ENCODE measurements at regions not wholly inside any gene's neighbourhood (a gene's known extent, or its start where the extent isn't known, plus 50 kb on each side); places are given as distances from the start of the nearest gene placed in this dataset.

DNA sequence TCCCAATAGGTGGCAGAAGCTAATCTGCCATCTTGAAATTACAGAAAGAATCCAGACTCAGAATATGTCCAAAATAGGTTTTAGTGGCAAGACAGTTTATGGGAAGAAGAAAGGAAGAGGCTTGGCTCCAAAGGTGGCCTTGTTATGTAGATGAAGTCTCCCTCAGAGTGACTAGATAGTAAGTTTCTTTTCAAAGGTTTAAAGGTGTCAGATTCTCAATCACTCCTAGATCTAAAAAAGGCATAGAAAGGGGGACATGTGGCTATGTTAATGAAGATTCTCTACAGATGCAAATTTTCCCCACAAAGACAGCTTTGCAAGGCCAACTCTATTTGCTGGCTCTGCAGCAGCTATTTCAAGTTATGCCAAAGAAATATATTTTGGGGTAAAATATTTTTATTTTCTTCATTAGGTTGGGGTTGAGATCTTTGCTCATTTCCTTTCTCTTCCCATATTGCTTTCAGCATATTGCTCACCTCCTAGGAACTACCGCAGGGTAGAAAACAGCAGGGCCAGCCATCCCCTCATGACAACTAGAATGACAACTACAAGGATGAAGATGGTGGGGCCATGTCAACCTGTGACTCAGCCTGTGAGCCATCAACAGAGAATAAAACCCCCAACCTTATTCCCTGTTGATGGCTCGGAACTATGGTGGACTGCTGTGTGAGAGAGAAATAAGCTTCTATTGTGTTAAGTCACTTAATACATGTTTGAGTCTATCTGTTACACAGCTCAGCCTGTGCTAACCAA is 274.0 kb upstream of the GALNT17 start:
- FAIRE-seq, result no peak
- dilution Hi-C loops (cut with MboI; ENCODE audit: extremely low pct_ligation_motif_present, low sequenced_read_pairs), result no loop called here

DNA sequence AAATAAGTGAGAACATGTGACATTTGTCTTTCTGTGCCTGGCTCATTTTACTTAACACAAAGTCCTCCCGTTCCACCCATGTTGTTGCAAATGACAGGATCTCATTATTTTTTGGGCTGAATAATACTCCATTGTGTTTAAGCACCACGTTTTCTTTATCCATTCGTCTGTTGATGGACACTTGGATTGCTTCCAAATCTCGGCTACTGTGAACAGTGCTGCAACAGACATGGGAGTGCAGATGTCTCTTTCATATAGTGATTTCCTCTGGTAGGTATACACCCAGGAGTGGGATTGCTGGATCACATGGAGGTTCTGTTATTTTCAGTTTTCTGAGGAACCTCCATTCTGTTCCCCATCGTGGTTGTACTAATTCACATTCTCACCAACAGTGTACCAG is 264.4 kb upstream of the GALNT17 start:
- H3K79me2 ChIP-seq (ENCODE audit: control insufficient read depth, insufficient read depth, low read length), result no peaks in the 10 kb centered on the region
- no peak overlapping the region for H2AFZ ChIP-seq (ENCODE audit: low read depth, low read length)
- H3K4me2 ChIP-seq (ENCODE audit: insufficient read depth, low read length), result no peak overlapping the region
- H3K4me3 ChIP-seq (replicated peaks in 1 of 3; ENCODE audit: insufficient read depth in 1 of 3, low read depth in 1 of 3, low read length in 3 of 3), result no peak overlapping the region
- no peaks in the 10 kb centered on the region for H3K4me1 ChIP-seq (ENCODE audit: control insufficient read depth, extremely low read depth, insufficient read depth, low read length)
- ChIA-PET POLR2A (no interaction called here), CTCF (no interaction called here)
- dilution Hi-C loops (cut with MboI; ENCODE audit: extremely low pct_ligation_motif_present, low sequenced_read_pairs) (no loop called here), intact Hi-C loops (cut with micrococcal nuclease) (no loop called here)
- H3K27me3 ChIP-seq (ENCODE audit: control insufficient read depth in 2 of 2, insufficient read depth in 2 of 2, low read length in 2 of 2), result no peaks in the 10 kb centered on the region
- no peaks in the 10 kb centered on the region for H4K20me1 ChIP-seq (replicated peaks; ENCODE audit: control insufficient read depth, extremely low read depth, insufficient read depth, low read length)
- no peak overlapping the region for H3K9ac ChIP-seq (replicated peaks; ENCODE audit: extremely low read depth, insufficient read depth, low read length)
- DNase-seq (ENCODE audit: low read depth, low spot score), result no peak
- H3K36me3 ChIP-seq (ENCODE audit: control insufficient read depth in 2 of 2, extremely low read depth in 1 of 2, insufficient read depth in 2 of 2, low read length in 2 of 2), result no peaks in the 10 kb centered on the region
- no peak overlapping the region for H3K27ac ChIP-seq (ENCODE audit: insufficient read depth, low read depth, low read length)
- TF ChIP-seq FOS (IDR thresholded peaks at IDR 0.05; ENCODE audit: borderline replicate concordance, insufficient read depth, low read length) (no peak), EZH2 (IDR thresholded peaks at IDR 0.05; ENCODE audit: borderline replicate concordance, low read depth, low read length, severe bottlenecking) (no peak), POLR2AphosphoS5 (IDR thresholded peaks at IDR 0.05; ENCODE audit: insufficient read depth, low read depth, low read length) (no peak), JUN (IDR thresholded peaks at IDR 0.05; ENCODE audit: borderline replicate concordance, insufficient read depth, insufficient read length, low read depth) (no peak), POLR2A (IDR thresholded peaks at IDR 0.05; ENCODE audit: low read depth, low read length) (no peak), MYC (IDR thresholded peaks at IDR 0.05; ENCODE audit: low read depth, low read length) (no peak)
- TF ChIP-seq, protein P1, sequence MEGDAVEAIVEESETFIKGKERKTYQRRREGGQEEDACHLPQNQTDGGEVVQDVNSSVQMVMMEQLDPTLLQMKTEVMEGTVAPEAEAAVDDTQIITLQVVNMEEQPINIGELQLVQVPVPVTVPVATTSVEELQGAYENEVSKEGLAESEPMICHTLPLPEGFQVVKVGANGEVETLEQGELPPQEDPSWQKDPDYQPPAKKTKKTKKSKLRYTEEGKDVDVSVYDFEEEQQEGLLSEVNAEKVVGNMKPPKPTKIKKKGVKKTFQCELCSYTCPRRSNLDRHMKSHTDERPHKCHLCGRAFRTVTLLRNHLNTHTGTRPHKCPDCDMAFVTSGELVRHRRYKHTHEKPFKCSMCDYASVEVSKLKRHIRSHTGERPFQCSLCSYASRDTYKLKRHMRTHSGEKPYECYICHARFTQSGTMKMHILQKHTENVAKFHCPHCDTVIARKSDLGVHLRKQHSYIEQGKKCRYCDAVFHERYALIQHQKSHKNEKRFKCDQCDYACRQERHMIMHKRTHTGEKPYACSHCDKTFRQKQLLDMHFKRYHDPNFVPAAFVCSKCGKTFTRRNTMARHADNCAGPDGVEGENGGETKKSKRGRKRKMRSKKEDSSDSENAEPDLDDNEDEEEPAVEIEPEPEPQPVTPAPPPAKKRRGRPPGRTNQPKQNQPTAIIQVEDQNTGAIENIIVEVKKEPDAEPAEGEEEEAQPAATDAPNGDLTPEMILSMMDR (IDR thresholded peaks at IDR 0.05; ENCODE audit: extremely low read depth in 1 of 2, insufficient read depth in 1 of 2, low read depth in 1 of 2, low read length in 2 of 2), result no peak
- TF ChIP-seq, protein P2, sequence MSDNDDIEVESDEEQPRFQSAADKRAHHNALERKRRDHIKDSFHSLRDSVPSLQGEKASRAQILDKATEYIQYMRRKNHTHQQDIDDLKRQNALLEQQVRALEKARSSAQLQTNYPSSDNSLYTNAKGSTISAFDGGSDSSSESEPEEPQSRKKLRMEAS (IDR thresholded peaks at IDR 0.05; ENCODE audit: insufficient read depth, insufficient read length), result no peak
- no peaks in the 10 kb centered on the region for H3K9me1 ChIP-seq (replicated peaks; ENCODE audit: control insufficient read depth, extremely low read depth, insufficient read depth, low read length)
- H3K9me3 ChIP-seq (replicated peaks; ENCODE audit: control insufficient read depth, insufficient read depth, low read length), result peaks cover 2% of the 10 kb centered on the region
- BruUV-seq (replicated peaks), result no TSS peak
- no peak for FAIRE-seq

More for the DNA sequence above, 274.0 kb upstream of the GALNT17 start:
- H3K9me1 ChIP-seq (replicated peaks; ENCODE audit: control insufficient read depth, extremely low read depth, insufficient read depth, low read length), result no peaks in the 10 kb centered on the region
- no peak overlapping the region for H2AFZ ChIP-seq (ENCODE audit: low read depth, low read length)
- intact Hi-C loops (cut with micrococcal nuclease), result loop anchor here (1.0 kb wide), 1 partner anchor 875 kb away; no protein-coding TSS in a partner anchor
- CTCF ChIA-PET, result interaction anchor here (0.7 kb wide), 1 partner anchor 875 kb away, joined by 3 read pairs; no protein-coding TSS in a partner anchor
- no peaks in the 10 kb centered on the region for H3K79me2 ChIP-seq (ENCODE audit: control insufficient read depth, insufficient read depth, low read length)
- H3K4me1 ChIP-seq (ENCODE audit: control insufficient read depth, extremely low read depth, insufficient read depth, low read length), result no peaks in the 10 kb centered on the region
- no peak overlapping the region for H3K4me2 ChIP-seq (ENCODE audit: insufficient read depth, low read length)
- POLR2A ChIA-PET, result no interaction called here
- no peak overlapping the region for H3K9ac ChIP-seq (replicated peaks; ENCODE audit: extremely low read depth, insufficient read depth, low read length)
- no peaks in the 10 kb centered on the region for H3K9me3 ChIP-seq (replicated peaks; ENCODE audit: control insufficient read depth, insufficient read depth, low read length)
- no peak overlapping the region for H3K4me3 ChIP-seq (replicated peaks in 1 of 3; ENCODE audit: insufficient read depth in 1 of 3, low read depth in 1 of 3, low read length in 3 of 3)
- TF ChIP-seq GATA2 (IDR thresholded peaks at IDR 0.05; ENCODE audit: insufficient read depth, insufficient read length, low read depth, low read length) (no peak), EZH2 (IDR thresholded peaks at IDR 0.05; ENCODE audit: borderline replicate concordance, low read depth, low read length, severe bottlenecking) (no peak), MYC (IDR thresholded peaks at IDR 0.05; ENCODE audit: low read depth, low read length) (no peak)
- H3K27ac ChIP-seq (ENCODE audit: insufficient read depth, low read depth, low read length), result no peak overlapping the region
- H3K36me3 ChIP-seq (ENCODE audit: control insufficient read depth in 2 of 2, extremely low read depth in 1 of 2, insufficient read depth in 2 of 2, low read length in 2 of 2), result no peaks in the 10 kb centered on the region
- BruUV-seq (replicated peaks), result no TSS peak
- no peaks in the 10 kb centered on the region for H3K27me3 ChIP-seq (ENCODE audit: control insufficient read depth in 2 of 2, insufficient read depth in 2 of 2, low read length in 2 of 2)
- DNase-seq (ENCODE audit: low read depth, low spot score), result no peak
- no peaks in the 10 kb centered on the region for H4K20me1 ChIP-seq (replicated peaks; ENCODE audit: control insufficient read depth, extremely low read depth, insufficient read depth, low read length)
